K562 (cell line): ENCODE measurements at regions not wholly inside any gene's neighbourhood (a gene's known extent, or its start where the extent isn't known, plus 50 kb on each side); places are given as distances from the start of the nearest gene placed in this dataset.
A peak's percentile ranks its signal among the peaks of the same experiment; 100 is the strongest.
"Not testable (repeated sequence)": the region's sequence is repeated elsewhere in the genome, so short reads cannot be mapped to it uniquely, and the experiment has no call there.

Experiments used
- ATAC-seq: fragments of 200-7000 bp; cut with Tn5 transposase; 3 replicates; pipeline ENCODE4 v1.9.1; 2020; ENCODE audit warnings: moderate library complexity
- BruUV-seq: library from RNA; stranded (reverse); fragments of 400-500 nt; replicated peaks from 2 replicates; lab custom pipeline; 2021; lab: Mats Ljungman, UMichigan
- CTCF ChIA-PET: fragments of 300-600 bp; formaldehyde crosslinking; extraction: SDS; loops from one replicate; lab custom pipeline; 2021; ENCODE audit warnings: low intra/inter-chr PET ratio; lab: Yijun Ruan, JAX
- POLR2A ChIA-PET: fragments of 300-600, 350-650 bp; sonication (Branson Sonifier 250); formaldehyde crosslinking; extraction: SDS; loops from one replicate; lab custom pipeline; 2021; ENCODE audit warnings: antibody characterized with exemption, inconsistent platforms; lab: Yijun Ruan, JAX
- DNase-seq, 4 experiments: peaks; one replicate each; pipeline versions ENCODE4 v3.0.0 to v3.0.0-alpha.2; 2011 to 2018; ENCODE audit warnings: low spot score in 3 of 4, mixed read lengths in 3 of 4; ENCODE audit errors: extremely low read depth in 1 of 4
- FAIRE-seq: peaks from 2 replicates; lab custom pipeline; 2011; peaks lifted over from hg19 to GRCh38; lab: Jason Lieb, UNC
- H2AFZ ChIP-seq: 2 replicates; pipeline ENCODE4 v1.6.0; 2011; ENCODE audit warnings: low read depth, low read length, control low read depth, inconsistent platforms
- H3K27ac ChIP-seq: fragments of 200-600 bp; 3 replicates; pipeline ENCODE4 v1.8.0; 2011; ENCODE audit warnings: low read depth, mild to moderate bottlenecking, control low read depth, inconsistent platforms, low read length, moderate library complexity, mixed read lengths; ENCODE audit errors: extremely low read depth
- H3K27me3 ChIP-seq, 2 experiments: fragments of 300-600 bp in 1 of 2; 2 replicates in 1 of 2; 3 replicates in 1 of 2; pipeline versions ENCODE4 v1.6.0 to v1.8.0; 2011; ENCODE audit warnings: inconsistent platforms in 2 of 2, low read length in 2 of 2, mild to moderate bottlenecking in 1 of 2, mixed read lengths in 1 of 2, moderate library complexity in 1 of 2; ENCODE audit not compliant: control insufficient read depth in 2 of 2, insufficient read depth in 2 of 2
- H3K36me3 ChIP-seq: fragments of 300-600 bp; 3 replicates; pipeline ENCODE4 v1.8.0; 2011; ENCODE audit warnings: mild to moderate bottlenecking, low read length, inconsistent platforms; ENCODE audit not compliant: control insufficient read depth, insufficient read depth
- H3K4me1 ChIP-seq, 2 experiments: fragments of 200-600 bp in 1 of 2; replicated peaks in 1 of 2; 2 replicates in 1 of 2; 3 replicates in 1 of 2; pipeline versions ENCODE4 v1.5.1 to v1.8.0; 2011; ENCODE audit warnings: inconsistent platforms in 2 of 2, low read length in 2 of 2, mild to moderate bottlenecking in 1 of 2, mixed read lengths in 1 of 2, moderate library complexity in 1 of 2; ENCODE audit not compliant: control insufficient read depth in 2 of 2, insufficient read depth in 2 of 2
- H3K4me2 ChIP-seq: 2 replicates; pipeline ENCODE4 v1.6.1; 2011; ENCODE audit warnings: low read length, control low read depth, inconsistent platforms, mixed read lengths; ENCODE audit not compliant: insufficient read depth
- H3K4me3 ChIP-seq: fragments of 200-600 bp; sonication (generic), shearing (Covaris generic); 2 replicates; pipeline ENCODE4 v1.5.1; 2016; ENCODE audit warnings: control low read depth, inconsistent platforms
- H3K79me2 ChIP-seq: fragments of 200-600 bp; 3 replicates; pipeline ENCODE4 v1.8.0; 2011; ENCODE audit warnings: low read length, inconsistent platforms; ENCODE audit not compliant: control insufficient read depth, insufficient read depth
- H3K9ac ChIP-seq, 2 experiments: 2 replicates each; pipeline versions ENCODE4 v1.6.0 to v1.6.1; 2011; ENCODE audit warnings: low read depth in 2 of 2, low read length in 2 of 2, control low read depth in 1 of 2, inconsistent platforms in 1 of 2, mild to moderate bottlenecking in 1 of 2, mixed read lengths in 1 of 2; ENCODE audit not compliant: insufficient read depth in 1 of 2
- H3K9me1 ChIP-seq: one replicate; pipeline ENCODE4 v1.6.0; 2011; ENCODE audit warnings: inconsistent platforms, mild to moderate bottlenecking, low read length, moderate library complexity; ENCODE audit not compliant: control insufficient read depth, insufficient read depth
- H3K9me3 ChIP-seq: replicated peaks from 2 replicates; pipeline ENCODE4 v1.5.1; 2011; ENCODE audit warnings: low read depth, low read length, inconsistent platforms; ENCODE audit not compliant: control insufficient read depth, insufficient read depth
- H4K20me1 ChIP-seq: replicated peaks from 2 replicates; pipeline ENCODE4 v1.6.1; 2011; ENCODE audit warnings: low read length, inconsistent platforms, mixed read lengths; ENCODE audit not compliant: control insufficient read depth, insufficient read depth
- ARID1B ChIP-seq: fragments of 450-650 bp; IDR thresholded peaks from 2 replicates; pipeline ENCODE4 v1.6.1; 2016; ENCODE audit warnings: antibody characterized with exemption, mild to moderate bottlenecking, inconsistent platforms
- CBFA2T2 ChIP-seq: fragments of 450-650 bp; conservative IDR thresholded peaks from 2 replicates; pipeline ENCODE4 v1.6.1; 2017; ENCODE audit warnings: mild to moderate bottlenecking
- CBFA2T3 ChIP-seq: fragments of 450-650 bp; IDR thresholded peaks from 2 replicates; pipeline ENCODE4 v1.6.1; 2017
- HDAC1 ChIP-seq, 2 experiments: fragments of 450-650 bp; IDR thresholded peaks; 2 replicates each; pipeline ENCODE4 v1.6.1; 2016 to 2017; ENCODE audit warnings: inconsistent platforms in 1 of 2, mild to moderate bottlenecking in 1 of 2, moderate library complexity in 1 of 2
- KDM1A ChIP-seq, 2 experiments: fragments of 450-650 bp; IDR thresholded peaks; 2 replicates each; pipeline ENCODE4 v1.6.1; 2016; ENCODE audit warnings: mild to moderate bottlenecking in 2 of 2
- MTA2 ChIP-seq: fragments of 450-650 bp; IDR thresholded peaks from 2 replicates; pipeline ENCODE4 v1.6.1; 2016; ENCODE audit warnings: low read depth
- NCOR1 ChIP-seq: fragments of 450-650 bp; IDR thresholded peaks from 2 replicates; pipeline ENCODE4 v1.6.1; 2016; ENCODE audit warnings: mild to moderate bottlenecking, moderate library complexity
- NR2C1 ChIP-seq, 2 experiments: fragments of 450-650 bp; IDR thresholded peaks; 2 replicates each; pipeline ENCODE4 v1.6.1; 2017; ENCODE audit warnings: mild to moderate bottlenecking in 2 of 2, antibody characterized with exemption in 1 of 2, inconsistent platforms in 1 of 2, missing compliant biosample characterization in 1 of 2, missing genetic modification characterization in 1 of 2
- SOX6 ChIP-seq: fragments of 450-650 bp; IDR thresholded peaks from 2 replicates; pipeline ENCODE4 v1.6.1; 2014; ENCODE audit warnings: mild to moderate bottlenecking
- TAL1 ChIP-seq: fragments of 450-650 bp; IDR thresholded peaks from 2 replicates; pipeline ENCODE4 v1.6.1; 2016; ENCODE audit warnings: mild to moderate bottlenecking
- TCF3 ChIP-seq: sonication (generic); formaldehyde crosslinking; IDR thresholded peaks from 2 replicates; pipeline ENCODE4 v1.4.0; 2020; ENCODE audit warnings: mild to moderate bottlenecking, missing genetic modification reagents
- TEAD4 ChIP-seq, 2 experiments: sonication (generic) in 1 of 2; formaldehyde crosslinking in 1 of 2; IDR thresholded peaks; 2 replicates each; pipeline versions ENCODE4 v1.6.1 to v1.8.0; 2012 to 2022; ENCODE audit warnings: borderline replicate concordance in 1 of 2, inconsistent platforms in 1 of 2, low read length in 1 of 2, mild to moderate bottlenecking in 1 of 2, missing genetic modification reagents in 1 of 2
- ZNF707 ChIP-seq: fragments of 250-450 bp; sonication (Bioruptor Pico); conservative IDR thresholded peaks from 2 replicates; pipeline ENCODE4 v1.8.0; 2022; ENCODE audit warnings: inconsistent platforms, mild to moderate bottlenecking, moderate library complexity
- WGBS: fragments of 100-300 bp; shearing (Covaris generic); methylation state at CpG from one replicate; pipeline ENCODE4 v1.1.6; 2016; ENCODE audit warnings: low coverage, mixed read lengths; ENCODE audit not compliant: insufficient coverage; ENCODE audit errors: missing lambda C conversion rate; 5-methylcytosine and 5-hydroxymethylcytosine counted together
- in situ Hi-C: fragments of 300-500 bp; cut with MboI; formaldehyde crosslinking; loops from 4 replicates; pipeline ENCODE4 v1.15.0; 2018; ENCODE audit warnings: inconsistent platforms, mixed read lengths
- intact Hi-C: fragments of 100-400 bp; cut with micrococcal nuclease; formaldehyde crosslinking; loops from 2 replicates; pipeline ENCODE4 v1.14.2; 2022

DNA sequence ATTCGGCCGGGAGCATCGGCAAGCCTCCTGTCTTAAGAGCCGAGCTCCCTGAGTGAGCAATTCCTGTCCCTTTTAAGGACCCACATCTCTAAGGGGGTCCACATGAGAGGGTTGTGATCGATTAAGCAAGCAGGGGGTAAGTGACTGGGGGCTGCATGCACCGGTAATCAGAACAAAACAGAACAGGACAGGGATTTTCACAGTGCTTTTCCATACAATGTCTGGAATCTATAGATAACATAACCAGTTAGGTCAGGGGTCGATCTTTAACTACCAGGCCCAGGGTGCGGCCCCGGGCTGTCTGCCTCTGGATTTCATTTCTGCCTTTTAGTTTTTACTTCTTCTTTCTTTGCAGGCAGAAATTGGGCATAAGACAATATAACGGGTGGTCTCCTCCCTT, 111.3 kb downstream of the DTWD1 start:
- H3K9me1 ChIP-seq; H3K36me3 ChIP-seq; H3K27me3 ChIP-seq; H3K4me1 ChIP-seq; CTCF ChIA-PET; DNase-seq; H2AFZ ChIP-seq; H3K9ac ChIP-seq; H3K9me3 ChIP-seq; H3K27ac ChIP-seq; BruUV-seq; H3K4me3 ChIP-seq; H4K20me1 ChIP-seq; FAIRE-seq; H3K79me2 ChIP-seq; in situ Hi-C loops; intact Hi-C loops; H3K4me2 ChIP-seq; TF ChIP-seq TEAD4 (CRISPR knock-in tag; IDR thresholded peaks at IDR 0.05; ENCODE audit: borderline replicate concordance); NR2C1 (IDR thresholded peaks at IDR 0.05): not testable (repeated sequence)
- peak; percentile 30; the same call in 1 of the 2 replicates for TF ChIP-seq TEAD4 (IDR thresholded peaks at IDR 0.05; ENCODE audit: low read length)
- TF ChIP-seq NR2C1 (tag; IDR thresholded peaks at IDR 0.05), result peak; percentile 49; the same call in 1 of the 2 replicates
- TF ChIP-seq TCF3 (CRISPR knock-in tag), result peak; percentile 59
- peak; percentile 74 to 78 for TF ChIP-seq KDM1A (IDR thresholded peaks at IDR 0.05)
- TF ChIP-seq SOX6, result peak; percentile 32; the same call in 1 of the 2 replicates
- TF ChIP-seq MTA2, result 0 out of 2 replicates have a peak, but pooled peaks have one; percentile 47
- peak; percentile 38; the same call in 1 of the 2 replicates for TF ChIP-seq NCOR1
- 0 out of 4 replicates have a peak, but pooled peaks of 1 of the 2 experiments have one; percentile 52 for TF ChIP-seq HDAC1 (IDR thresholded peaks at IDR 0.05)
- TF ChIP-seq ARID1B, result peak; percentile 76
- TF ChIP-seq CBFA2T2, result peak; percentile 70
- peak; percentile 83 for TF ChIP-seq TAL1
- peak; percentile 72 for TF ChIP-seq CBFA2T3
- TF ChIP-seq ZNF707, result peak; percentile 37; the same call in 1 of the 2 replicates
- peak; percentile 26; the same call in 2 of the 3 replicates for ATAC-seq
- WGBS, result 2% methylated on average over 10 of the region's 10 CpGs
- POLR2A ChIA-PET, result interaction anchor here (1.7 kb wide), 1 partner anchor 10 kb away, joined by 4 read pairs; no protein-coding TSS in a partner anchor

DNA sequence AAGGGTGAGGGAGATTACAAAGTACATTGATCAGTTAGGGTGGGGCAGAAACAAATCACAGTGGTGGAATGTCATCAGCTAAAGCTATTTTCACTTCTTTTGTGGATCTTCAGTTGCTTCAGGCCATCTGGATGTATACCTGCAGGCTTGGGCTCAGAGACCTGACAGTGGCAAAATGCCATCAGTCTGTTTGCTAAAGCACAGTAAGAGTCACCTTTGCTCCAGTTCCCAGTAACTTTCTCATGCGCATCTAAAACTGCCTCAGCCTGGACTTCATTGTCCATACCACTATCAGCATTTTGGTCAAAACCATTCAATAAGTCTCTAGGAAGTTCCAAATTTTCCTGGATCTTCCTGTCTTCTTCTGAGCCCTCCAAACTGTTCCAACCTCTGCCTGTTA, 113.2 kb downstream of the DTWD1 start:
- POLR2A ChIA-PET, H3K36me3 ChIP-seq, DNase-seq, H3K27me3 ChIP-seq, H3K79me2 ChIP-seq, H3K4me2 ChIP-seq, FAIRE-seq, BruUV-seq, in situ Hi-C loops, intact Hi-C loops, H2AFZ ChIP-seq, H3K4me1 ChIP-seq, CTCF ChIA-PET, H3K9me1 ChIP-seq, H3K9ac ChIP-seq, H3K9me3 ChIP-seq, H3K4me3 ChIP-seq, H4K20me1 ChIP-seq, ATAC-seq, H3K27ac ChIP-seq: not testable (repeated sequence)
- WGBS, result 62% methylated on average over 1 of the region's 1 CpG
